Esophagus muscularis mucosa (tissue), 4 donors: ENCODE measurements at regions not wholly inside any gene's neighbourhood (a gene's known extent, or its start where the extent isn't known, plus 50 kb on each side); places are given as distances from the start of the nearest gene placed in this dataset.
"Not testable (repeated sequence)": the region's sequence is repeated elsewhere in the genome, so short reads cannot be mapped to it uniquely, and the experiment has no call there.

ENCODE experiments used
- DNase-seq: peaks from one replicate; pipeline ENCODE4 v3.0.0-alpha.2; 2017; ENCODE audit errors: extremely low spot score
- H3K27ac ChIP-seq, 4 donors: fragments of 200-600 bp; sonication (generic); replicated peaks in 1 of 4; 1 replicate in 3 of 4; 2 replicates in 1 of 4; pipeline ENCODE4 v1.5.1; 2016 to 2019; ENCODE audit warnings: mild to moderate bottlenecking in 1 of 4
- H3K27me3 ChIP-seq, 4 donors: fragments of 200-600 bp; sonication (generic); one replicate each; pipeline versions ENCODE4 v1.5.1 to v1.6.0; 2016 to 2019
- H3K36me3 ChIP-seq, 4 donors: fragments of 200-600 bp; sonication (generic); one replicate each; pipeline ENCODE4 v1.5.1; 2016 to 2019
- H3K4me1 ChIP-seq, 4 donors: fragments of 200-600 bp; sonication (generic); one replicate each; pipeline ENCODE4 v1.5.1; 2016 to 2019
- H3K4me3 ChIP-seq, 4 donors: fragments of 200-600 bp; sonication (generic); 1 replicate in 2 of 4; 2 replicates in 2 of 4; pipeline ENCODE4 v1.5.1; 2016 to 2019; ENCODE audit warnings: mild to moderate bottlenecking in 4 of 4, moderate library complexity in 1 of 4
- H3K9me3 ChIP-seq, 4 donors: fragments of 200-600 bp; sonication (generic); 1 replicate in 3 of 4; 2 replicates in 1 of 4; pipeline ENCODE4 v1.5.1; 2016 to 2019
- EP300 ChIP-seq: sonication (generic); formaldehyde crosslinking; IDR thresholded peaks from one replicate; pipeline ENCODE4 v1.6.1; 2017; ENCODE audit warnings: antibody characterized with exemption
- POLR2A ChIP-seq: fragments of 450-650 bp; IDR thresholded peaks from one replicate; pipeline ENCODE4 v1.6.1; 2017; ENCODE audit warnings: antibody characterized with exemption, moderate library complexity, mild to moderate bottlenecking, low read depth
- POLR2AphosphoS5 ChIP-seq, 2 donors: sonication (generic); formaldehyde crosslinking; IDR thresholded peaks; one replicate each; pipeline ENCODE4 v1.6.1; 2017; ENCODE audit warnings: antibody characterized with exemption in 2 of 2
- WGBS: methylation state at CpG from one replicate; pipeline ENCODE4 v1.1.5; 2018; 5-methylcytosine and 5-hydroxymethylcytosine counted together
- intact Hi-C: fragments of 100-400 bp; cut with DNase I; formaldehyde crosslinking; loops from one replicate; pipeline ENCODE4 v1.15.1; 2023
- TF ChIP-seq, protein P1 (sequence below), 3 experiments: fragments of 200-600 bp in 2 of 3; fragments of 450-650 bp in 1 of 3; sonication (generic) in 2 of 3; IDR thresholded peaks; one replicate each; pipeline ENCODE4 v1.5.1; 2017 to 2019; ENCODE audit warnings: antibody characterized with exemption in 3 of 3, mild to moderate bottlenecking in 2 of 3, moderate library complexity in 1 of 3

DNA sequence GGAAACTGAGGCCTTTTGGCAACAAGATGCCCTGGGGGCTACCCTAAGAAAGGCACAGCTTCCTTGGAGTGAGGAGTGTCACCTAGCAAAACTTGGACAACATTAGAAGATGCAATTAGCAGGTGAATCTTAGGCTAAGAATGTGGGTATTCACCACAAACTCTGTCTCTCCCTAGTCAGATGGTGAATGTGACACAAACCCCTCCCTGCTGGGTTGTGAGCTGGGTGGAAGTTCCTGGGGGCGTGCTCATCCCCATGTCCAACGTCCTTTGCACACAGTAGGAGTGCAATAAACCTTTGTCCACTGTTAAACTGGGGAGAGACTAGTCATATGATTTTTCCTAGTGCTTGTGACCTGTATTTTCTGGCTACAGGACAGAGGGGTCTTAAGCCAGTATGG lies 67.1 kb upstream of the SH3GL3 start:
- H3K4me3 ChIP-seq = no peak overlapping the region
- H3K9me3 ChIP-seq = no peaks in the 10 kb centered on the region
- H3K36me3 ChIP-seq = no peaks in the 10 kb centered on the region
- H3K27ac ChIP-seq = no peak overlapping the region
- TF ChIP-seq POLR2A (no peak), EP300 (no peak), POLR2AphosphoS5 (IDR thresholded peaks at IDR 0.05) (no peak)
- TF ChIP-seq, protein P1, sequence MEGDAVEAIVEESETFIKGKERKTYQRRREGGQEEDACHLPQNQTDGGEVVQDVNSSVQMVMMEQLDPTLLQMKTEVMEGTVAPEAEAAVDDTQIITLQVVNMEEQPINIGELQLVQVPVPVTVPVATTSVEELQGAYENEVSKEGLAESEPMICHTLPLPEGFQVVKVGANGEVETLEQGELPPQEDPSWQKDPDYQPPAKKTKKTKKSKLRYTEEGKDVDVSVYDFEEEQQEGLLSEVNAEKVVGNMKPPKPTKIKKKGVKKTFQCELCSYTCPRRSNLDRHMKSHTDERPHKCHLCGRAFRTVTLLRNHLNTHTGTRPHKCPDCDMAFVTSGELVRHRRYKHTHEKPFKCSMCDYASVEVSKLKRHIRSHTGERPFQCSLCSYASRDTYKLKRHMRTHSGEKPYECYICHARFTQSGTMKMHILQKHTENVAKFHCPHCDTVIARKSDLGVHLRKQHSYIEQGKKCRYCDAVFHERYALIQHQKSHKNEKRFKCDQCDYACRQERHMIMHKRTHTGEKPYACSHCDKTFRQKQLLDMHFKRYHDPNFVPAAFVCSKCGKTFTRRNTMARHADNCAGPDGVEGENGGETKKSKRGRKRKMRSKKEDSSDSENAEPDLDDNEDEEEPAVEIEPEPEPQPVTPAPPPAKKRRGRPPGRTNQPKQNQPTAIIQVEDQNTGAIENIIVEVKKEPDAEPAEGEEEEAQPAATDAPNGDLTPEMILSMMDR (IDR thresholded peaks at IDR 0.05) = no peak
- H3K27me3 ChIP-seq = peaks cover 0 to 69% (median 15%) of the 10 kb centered on the region in 4 donors
- intact Hi-C loops = no loop called here
- 60% methylated on average over 2 of the region's 2 CpGs for WGBS
- no peak for DNase-seq
- peaks cover 0 to 9% (median 8%) of the 10 kb centered on the region in 4 donors for H3K4me1 ChIP-seq

DNA sequence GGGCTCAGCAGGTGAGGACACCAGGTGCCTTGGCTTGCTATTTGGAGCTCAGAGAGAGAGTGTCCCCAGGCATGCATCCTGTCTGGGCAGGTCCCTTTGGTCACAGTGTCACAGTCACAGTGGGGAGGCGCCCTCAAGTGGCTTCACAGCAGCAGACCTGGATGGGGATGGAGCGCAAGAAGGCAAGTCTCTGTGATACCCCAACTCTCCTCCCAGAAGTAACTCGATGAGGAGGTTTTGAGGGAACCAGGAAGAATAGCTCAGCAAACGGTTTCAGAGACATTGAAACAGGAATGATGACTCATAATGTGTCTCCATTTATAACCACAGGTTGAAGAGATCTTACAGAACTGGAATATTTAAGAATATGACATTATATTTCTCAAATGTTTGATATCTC lies 66.5 kb upstream of the SH3GL3 start:
- intact Hi-C loops = no loop called here

DNA sequence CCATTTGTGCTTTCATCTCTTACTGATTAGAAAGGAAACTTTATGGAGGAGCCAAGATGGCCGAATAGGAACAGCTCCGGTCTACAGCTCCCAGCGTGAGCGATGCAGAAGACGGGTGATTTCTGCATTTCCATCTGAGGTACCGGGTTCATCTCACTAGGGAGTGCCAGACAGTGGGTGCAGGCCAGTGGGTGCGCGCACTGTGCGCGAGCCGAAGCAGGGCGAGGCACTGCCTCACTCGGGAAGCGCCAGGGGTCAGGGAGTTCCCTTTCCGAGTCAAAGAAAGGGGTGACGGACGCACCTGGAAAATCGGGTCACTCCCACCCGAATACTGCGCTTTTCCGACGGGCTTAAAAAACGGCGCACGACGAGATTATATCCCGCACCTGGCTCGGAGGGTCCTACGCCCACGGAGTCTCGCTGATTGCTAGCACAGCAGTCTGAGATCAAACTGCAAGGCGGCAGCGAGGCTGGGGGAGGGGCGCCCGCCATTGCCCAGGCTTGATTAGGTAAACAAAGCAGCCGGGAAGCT lies 63.5 kb upstream of the SH3GL3 start:
- WGBS = 82% methylated on average over 32 of the region's 36 CpGs
- DNase-seq, H3K9me3 ChIP-seq, H3K36me3 ChIP-seq, H3K27ac ChIP-seq, H3K4me1 ChIP-seq, H3K4me3 ChIP-seq, intact Hi-C loops: not testable (repeated sequence)
- H3K27me3 ChIP-seq = peaks cover 0 to 36% (median 9%) of the 10 kb centered on the region in 4 donors

More for the DNA sequence above, 66.5 kb upstream of the SH3GL3 start:
- peaks cover 0 to 9% (median 8%) of the 10 kb centered on the region in 4 donors for H3K4me1 ChIP-seq
- H3K27ac ChIP-seq = no peak overlapping the region
- DNase-seq = no peak
- 52% methylated on average over 3 of the region's 4 CpGs for WGBS
- H3K9me3 ChIP-seq = no peaks in the 10 kb centered on the region
- no peak overlapping the region for H3K4me3 ChIP-seq
- H3K27me3 ChIP-seq = peaks cover 0 to 63% (median 15%) of the 10 kb centered on the region in 4 donors
- TF ChIP-seq EP300 (no peak), POLR2AphosphoS5 (IDR thresholded peaks at IDR 0.05) (no peak), POLR2A (no peak)
- TF ChIP-seq, protein P1 (IDR thresholded peaks at IDR 0.05) = no peak
- no peaks in the 10 kb centered on the region for H3K36me3 ChIP-seq

DNA sequence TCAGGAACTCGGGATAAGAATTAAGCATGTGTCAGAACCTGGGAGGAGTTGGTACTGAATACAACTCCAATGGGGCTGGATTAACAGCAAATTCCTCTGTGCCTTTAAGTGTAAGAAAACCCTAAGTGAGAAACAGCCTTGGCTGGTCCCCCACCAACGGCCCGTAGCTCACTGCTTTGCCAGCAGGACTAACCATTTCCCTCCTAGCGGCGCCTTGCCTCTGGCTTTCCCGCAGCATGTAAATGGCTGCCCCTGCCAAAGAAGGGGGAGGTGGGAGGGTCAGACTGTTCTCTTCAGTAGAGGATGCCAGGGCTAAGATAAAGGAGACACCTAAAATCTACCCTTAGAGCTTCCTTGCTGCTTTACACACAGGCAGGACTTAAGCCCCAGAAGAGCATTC lies 51.0 kb upstream of the SH3GL3 start:
- TF ChIP-seq EP300 (no peak), POLR2A (no peak), POLR2AphosphoS5 (IDR thresholded peaks at IDR 0.05) (no peak)
- TF ChIP-seq, protein P1 (IDR thresholded peaks at IDR 0.05) = no peak
- Histone ChIP-seq H3K4me3 (no peak overlapping the region), H3K36me3 (no peaks in the 10 kb centered on the region), H3K4me1 (no peaks in the 10 kb centered on the region), H3K27ac (no peak overlapping the region), H3K9me3 (no peaks in the 10 kb centered on the region), H3K27me3 (peaks cover 0 to 78% (median 0%) of the 10 kb centered on the region in 4 donors)
- no peak for DNase-seq
- intact Hi-C loops = no loop called here
- 8% methylated on average over 6 of the region's 6 CpGs for WGBS
